ENCODE measurements at regions not wholly inside any gene's neighbourhood (a gene's known extent, or its start where the extent isn't known, plus 50 kb on each side); places are given as distances from the start of the nearest gene placed in this dataset.

- H3T11ph ChIP-seq (ENCODE audit: low read length) = no peak overlapping the region
- no peak overlapping the region for H2BK5ac ChIP-seq (ENCODE audit: insufficient read length, low read length)
- H2BK15ac ChIP-seq (ENCODE audit: low read depth, low read length) = no peak overlapping the region
- H3K9me3 Mint-ChIP-seq = no peaks in the 10 kb centered on the region
- no peak overlapping the region for H3K9ac ChIP-seq (ENCODE audit: extremely low read depth, insufficient read length, low read length)
- H3K4me1 ChIP-seq (ENCODE audit: insufficient read depth, low read length) = no peaks in the 10 kb centered on the region
- no peaks in the 10 kb centered on the region for H3K9me3 ChIP-seq (ENCODE audit: control insufficient read depth, low read depth, low read length)
- H3K56ac ChIP-seq (ENCODE audit: insufficient read length, low read depth, low read length) = no peak overlapping the region
- H3K4me3 Mint-ChIP-seq = no peak overlapping the region
- no peak overlapping the region for H3K23ac ChIP-seq (ENCODE audit: insufficient read length, low read depth, low read length)
- H3K79me1 ChIP-seq (ENCODE audit: insufficient read depth, low read depth, low read length, poor library complexity, severe bottlenecking) = no peaks in the 10 kb centered on the region
- no peak overlapping the region for H3K14ac ChIP-seq (ENCODE audit: insufficient read depth, low read length)
- H3K4ac ChIP-seq (ENCODE audit: low read depth, low read length) = no peak overlapping the region
- H4K20me1 ChIP-seq (ENCODE audit: control insufficient read depth, insufficient read depth, insufficient read length) = no peaks in the 10 kb centered on the region
- no peaks in the 10 kb centered on the region for H3K27me3 Mint-ChIP-seq (ENCODE audit: low read depth)
- no peak overlapping the region for H2BK20ac ChIP-seq (ENCODE audit: low read depth, low read length, poor library complexity, severe bottlenecking)
- H3K79me2 ChIP-seq (ENCODE audit: insufficient read depth, low read length) = no peaks in the 10 kb centered on the region
- no peak overlapping the region for H4K5ac ChIP-seq (ENCODE audit: insufficient read length, low read depth, low read length)
- H3K36me3 Mint-ChIP-seq (ENCODE audit: insufficient read depth in 1 of 3, low read depth in 3 of 3) = no peaks in the 10 kb centered on the region; a peak in 1 of 7 replicates
- H3K27me3 ChIP-seq (ENCODE audit: insufficient read depth, low read length) = no peaks in the 10 kb centered on the region
- no peak overlapping the region for H2BK12ac ChIP-seq (ENCODE audit: insufficient read length, low read depth, low read length)
- H2BK120ac ChIP-seq (ENCODE audit: low read depth, low read length, poor library complexity, severe bottlenecking) = no peak overlapping the region
- no peaks in the 10 kb centered on the region for H3K23me2 ChIP-seq (ENCODE audit: insufficient read length, low read depth, low read length, poor library complexity, severe bottlenecking)
- no peak for TF ChIP-seq CTCF (conservative IDR thresholded peaks at IDR 0.05)
- H4K91ac ChIP-seq (ENCODE audit: insufficient read length, low read depth, low read length) = no peak overlapping the region
- H4K8ac ChIP-seq (replicated peaks; ENCODE audit: insufficient read length, low read depth, low read length) = no peak overlapping the region
- no peak overlapping the region for H2AK5ac ChIP-seq (ENCODE audit: insufficient read length, low read length)
- H3K18ac ChIP-seq (ENCODE audit: insufficient read length, low read depth, low read length) = no peak overlapping the region
- no peak overlapping the region for H3K27ac Mint-ChIP-seq
- DNase-seq = no peak
- no peak overlapping the region for H3K27ac ChIP-seq (ENCODE audit: insufficient read length, low read depth, low read length)
- H3K4me2 ChIP-seq (ENCODE audit: insufficient read depth, insufficient read length, low read length) = no peak overlapping the region
- no peak overlapping the region for H2AFZ ChIP-seq (ENCODE audit: low read length)
- no peaks in the 10 kb centered on the region for H3K4me1 Mint-ChIP-seq
Measured at GRCh38 chr11:96869207-96869606, 479.4 kb downstream of the JRKL start.
